Neural cell (in vitro differentiated cells): ENCODE measurements at regions not wholly inside any gene's neighbourhood (a gene's known extent, or its start where the extent isn't known, plus 50 kb on each side); places are given as distances from the start of the nearest gene placed in this dataset.

Source experiments
- H2AFZ ChIP-seq: fragments of 200-600, 300-800 bp; sonication (generic), shearing (Covaris generic); 2 replicates; pipeline ENCODE4 v1.6.0; 2014; ENCODE audit warnings: low read depth, mild to moderate bottlenecking, antibody characterized with exemption, low read length, moderate library complexity
- H3F3A ChIP-seq: fragments of 200-600 bp; shearing (Covaris generic); 2 replicates; pipeline ENCODE4 v1.6.1; 2016; ENCODE audit warnings: mild to moderate bottlenecking, moderate library complexity, mixed read lengths, antibody characterized with exemption, low read length; ENCODE audit not compliant: insufficient read depth, poor library complexity, severe bottlenecking
- H3K27ac ChIP-seq: fragments of 200-600, 300-800 bp; sonication (generic), shearing (Covaris generic); 2 replicates; pipeline ENCODE4 v1.5.1; 2014; ENCODE audit warnings: mild to moderate bottlenecking, low read length, moderate library complexity
- H3K27me3 ChIP-seq: fragments of 300-800, 200-600 bp; sonication (generic), shearing (Covaris generic); 2 replicates; pipeline ENCODE4 v1.6.0; 2014; ENCODE audit warnings: mild to moderate bottlenecking, low read depth, low read length, moderate library complexity; ENCODE audit not compliant: insufficient read depth
- H3K36me3 ChIP-seq: fragments of 300-800, 200-600 bp; sonication (generic), shearing (Covaris generic); 2 replicates; pipeline ENCODE4 v1.5.1; 2014; ENCODE audit warnings: mild to moderate bottlenecking, antibody characterized with exemption, low read length, moderate library complexity; ENCODE audit not compliant: insufficient read depth
- H3K4me2 ChIP-seq: fragments of 300-800, 200-600 bp; sonication (generic), shearing (Covaris generic); 2 replicates; pipeline ENCODE4 v1.6.0; 2014; ENCODE audit warnings: mild to moderate bottlenecking, low read length
- H3K4me3 ChIP-seq: fragments of 300-800, 200-600 bp; sonication (generic), shearing (Covaris generic); 2 replicates; pipeline ENCODE4 v1.5.1; 2014; ENCODE audit warnings: mild to moderate bottlenecking, low read length, moderate library complexity
- H3K79me2 ChIP-seq: fragments of 200-600 bp; shearing (Covaris generic); replicated peaks from 2 replicates; pipeline ENCODE4 v1.6.0; 2014; ENCODE audit warnings: mild to moderate bottlenecking, low read length, moderate library complexity; ENCODE audit not compliant: insufficient read depth
- H3K9ac ChIP-seq: fragments of 300-800, 200-600 bp; sonication (generic), shearing (Covaris generic); 2 replicates; pipeline ENCODE4 v1.6.1; 2016; ENCODE audit warnings: mild to moderate bottlenecking, low read length, mixed read lengths
- H3K9me2 ChIP-seq: fragments of 200-600 bp; shearing (Covaris generic); 2 replicates; pipeline ENCODE4 v1.6.1; 2016; ENCODE audit warnings: mild to moderate bottlenecking, low read length, mixed read lengths; ENCODE audit not compliant: insufficient read depth
- H3K9me3 ChIP-seq: fragments of 200-600, 300-800 bp; sonication (generic), shearing (Covaris generic); 2 replicates; pipeline ENCODE4 v1.6.1; 2016; ENCODE audit warnings: mild to moderate bottlenecking, mixed run types, low read length, moderate library complexity, mixed read lengths
- H4K20me1 ChIP-seq: fragments of 200-600 bp; shearing (Covaris generic); 2 replicates; pipeline ENCODE4 v1.6.1; 2016; ENCODE audit warnings: mild to moderate bottlenecking, mixed run types; ENCODE audit not compliant: insufficient read depth
- EP300 ChIP-seq: fragments of 450-650 bp; conservative IDR thresholded peaks from 2 replicates; pipeline ENCODE4 v1.6.1; 2014; ENCODE audit warnings: antibody characterized with exemption, mild to moderate bottlenecking, moderate library complexity; ENCODE audit not compliant: poor library complexity, severe bottlenecking
- EZH2 ChIP-seq: fragments of 200-600, 300-800 bp; shearing (Covaris generic), sonication (generic); IDR thresholded peaks from 2 replicates; pipeline ENCODE4 v1.6.1; 2014; ENCODE audit warnings: antibody characterized with exemption, low read length, borderline replicate concordance, mild to moderate bottlenecking; ENCODE audit not compliant: insufficient read depth, poor library complexity, severe bottlenecking
- MXI1 ChIP-seq: fragments of 450-650 bp; conservative IDR thresholded peaks from 2 replicates; pipeline ENCODE4 v1.6.1; 2014; ENCODE audit warnings: antibody characterized with exemption, mild to moderate bottlenecking; ENCODE audit not compliant: poor library complexity, severe bottlenecking
- POLR2AphosphoS5 ChIP-seq: IDR thresholded peaks from 2 replicates; pipeline ENCODE4 v1.6.1; 2012
- RAD21 ChIP-seq: fragments of 450-650 bp; conservative IDR thresholded peaks from 2 replicates; pipeline ENCODE4 v1.6.1; 2014; ENCODE audit warnings: antibody characterized with exemption, mild to moderate bottlenecking, moderate library complexity
- SMC3 ChIP-seq: fragments of 450-650 bp; conservative IDR thresholded peaks from 2 replicates; pipeline ENCODE4 v1.6.1; 2014; ENCODE audit warnings: antibody characterized with exemption, mild to moderate bottlenecking, moderate library complexity; ENCODE audit not compliant: poor library complexity
- TAF1 ChIP-seq: IDR thresholded peaks from 2 replicates; pipeline ENCODE4 v1.6.1; 2012; ENCODE audit warnings: low read depth
- TF ChIP-seq, protein P1 (sequence below): IDR thresholded peaks from 2 replicates; pipeline ENCODE4 v1.6.1; 2012; ENCODE audit warnings: borderline replicate concordance
- TF ChIP-seq, protein P2 (sequence below): fragments of 450-650 bp; IDR thresholded peaks from 2 replicates; pipeline ENCODE4 v1.5.1; 2014; ENCODE audit warnings: antibody characterized with exemption, mild to moderate bottlenecking, moderate library complexity; ENCODE audit not compliant: poor library complexity, severe bottlenecking

DNA sequence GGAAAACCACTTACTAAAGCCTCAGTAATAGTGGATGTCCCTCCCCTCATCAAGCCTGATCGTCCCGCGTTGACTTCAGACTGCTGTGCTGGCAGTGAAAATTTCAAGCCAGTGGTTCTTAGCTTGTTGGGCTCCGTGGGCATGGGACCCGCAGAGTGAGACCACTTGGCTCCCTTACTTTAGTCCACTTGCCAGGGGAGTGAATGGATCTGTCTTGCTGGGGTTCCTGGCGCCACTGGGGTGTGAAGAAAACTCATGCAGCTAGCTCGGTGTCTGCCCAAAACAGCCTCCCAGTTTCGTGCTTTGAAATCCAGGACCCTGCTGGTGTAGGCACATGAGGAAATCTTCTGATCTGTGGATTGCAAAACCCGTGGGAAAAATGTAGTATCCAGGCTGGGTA is 480.0 kb upstream of the IZUMO3 start:
- no peaks in the 10 kb centered on the region for H3K36me3 ChIP-seq
- H3K79me2 ChIP-seq: no peaks in the 10 kb centered on the region
- H3K4me2 ChIP-seq: no peak overlapping the region
- H4K20me1 ChIP-seq: no peaks in the 10 kb centered on the region
- H3F3A ChIP-seq: peaks cover 2% of the 10 kb centered on the region
- no peak overlapping the region for H3K4me3 ChIP-seq
- TF ChIP-seq RAD21 (no peak), SMC3 (no peak)
- TF ChIP-seq, protein P1, sequence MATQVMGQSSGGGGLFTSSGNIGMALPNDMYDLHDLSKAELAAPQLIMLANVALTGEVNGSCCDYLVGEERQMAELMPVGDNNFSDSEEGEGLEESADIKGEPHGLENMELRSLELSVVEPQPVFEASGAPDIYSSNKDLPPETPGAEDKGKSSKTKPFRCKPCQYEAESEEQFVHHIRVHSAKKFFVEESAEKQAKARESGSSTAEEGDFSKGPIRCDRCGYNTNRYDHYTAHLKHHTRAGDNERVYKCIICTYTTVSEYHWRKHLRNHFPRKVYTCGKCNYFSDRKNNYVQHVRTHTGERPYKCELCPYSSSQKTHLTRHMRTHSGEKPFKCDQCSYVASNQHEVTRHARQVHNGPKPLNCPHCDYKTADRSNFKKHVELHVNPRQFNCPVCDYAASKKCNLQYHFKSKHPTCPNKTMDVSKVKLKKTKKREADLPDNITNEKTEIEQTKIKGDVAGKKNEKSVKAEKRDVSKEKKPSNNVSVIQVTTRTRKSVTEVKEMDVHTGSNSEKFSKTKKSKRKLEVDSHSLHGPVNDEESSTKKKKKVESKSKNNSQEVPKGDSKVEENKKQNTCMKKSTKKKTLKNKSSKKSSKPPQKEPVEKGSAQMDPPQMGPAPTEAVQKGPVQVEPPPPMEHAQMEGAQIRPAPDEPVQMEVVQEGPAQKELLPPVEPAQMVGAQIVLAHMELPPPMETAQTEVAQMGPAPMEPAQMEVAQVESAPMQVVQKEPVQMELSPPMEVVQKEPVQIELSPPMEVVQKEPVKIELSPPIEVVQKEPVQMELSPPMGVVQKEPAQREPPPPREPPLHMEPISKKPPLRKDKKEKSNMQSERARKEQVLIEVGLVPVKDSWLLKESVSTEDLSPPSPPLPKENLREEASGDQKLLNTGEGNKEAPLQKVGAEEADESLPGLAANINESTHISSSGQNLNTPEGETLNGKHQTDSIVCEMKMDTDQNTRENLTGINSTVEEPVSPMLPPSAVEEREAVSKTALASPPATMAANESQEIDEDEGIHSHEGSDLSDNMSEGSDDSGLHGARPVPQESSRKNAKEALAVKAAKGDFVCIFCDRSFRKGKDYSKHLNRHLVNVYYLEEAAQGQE: no peak
- H3K27me3 ChIP-seq: no peaks in the 10 kb centered on the region
- no peaks in the 10 kb centered on the region for H3K9me2 ChIP-seq
- H3K9ac ChIP-seq: no peak overlapping the region
- H2AFZ ChIP-seq: no peak overlapping the region
- no peak overlapping the region for H3K27ac ChIP-seq
- H3K9me3 ChIP-seq: peaks cover 4% of the 10 kb centered on the region

DNA sequence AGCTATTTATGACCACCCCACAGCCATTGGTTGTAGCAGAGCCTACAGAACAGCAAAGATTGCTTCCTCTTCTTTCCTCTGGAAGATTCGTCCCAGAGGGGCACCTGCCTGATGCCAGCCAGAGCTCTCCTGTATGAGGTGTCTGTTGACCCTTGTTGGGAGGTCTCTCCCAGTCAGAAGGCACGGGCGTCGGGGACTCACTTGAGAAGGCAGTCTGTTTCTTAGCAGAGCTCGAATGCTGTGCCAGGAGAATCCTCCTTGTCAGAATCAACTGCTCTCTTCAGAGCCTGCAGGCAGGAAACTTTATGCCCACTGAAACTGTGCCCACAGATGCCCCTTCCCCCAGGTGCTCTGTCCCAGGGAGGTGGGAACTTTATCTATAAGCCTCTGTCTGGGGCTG is 479.5 kb upstream of the IZUMO3 start:
- TF ChIP-seq, protein P2, sequence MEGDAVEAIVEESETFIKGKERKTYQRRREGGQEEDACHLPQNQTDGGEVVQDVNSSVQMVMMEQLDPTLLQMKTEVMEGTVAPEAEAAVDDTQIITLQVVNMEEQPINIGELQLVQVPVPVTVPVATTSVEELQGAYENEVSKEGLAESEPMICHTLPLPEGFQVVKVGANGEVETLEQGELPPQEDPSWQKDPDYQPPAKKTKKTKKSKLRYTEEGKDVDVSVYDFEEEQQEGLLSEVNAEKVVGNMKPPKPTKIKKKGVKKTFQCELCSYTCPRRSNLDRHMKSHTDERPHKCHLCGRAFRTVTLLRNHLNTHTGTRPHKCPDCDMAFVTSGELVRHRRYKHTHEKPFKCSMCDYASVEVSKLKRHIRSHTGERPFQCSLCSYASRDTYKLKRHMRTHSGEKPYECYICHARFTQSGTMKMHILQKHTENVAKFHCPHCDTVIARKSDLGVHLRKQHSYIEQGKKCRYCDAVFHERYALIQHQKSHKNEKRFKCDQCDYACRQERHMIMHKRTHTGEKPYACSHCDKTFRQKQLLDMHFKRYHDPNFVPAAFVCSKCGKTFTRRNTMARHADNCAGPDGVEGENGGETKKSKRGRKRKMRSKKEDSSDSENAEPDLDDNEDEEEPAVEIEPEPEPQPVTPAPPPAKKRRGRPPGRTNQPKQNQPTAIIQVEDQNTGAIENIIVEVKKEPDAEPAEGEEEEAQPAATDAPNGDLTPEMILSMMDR: no peak
- TF ChIP-seq RAD21 (no peak), TAF1 (no peak), MXI1 (no peak), EZH2 (no peak), POLR2AphosphoS5 (no peak), SMC3 (no peak), EP300 (no peak)
- TF ChIP-seq, protein P1: no peak
- no peaks in the 10 kb centered on the region for H4K20me1 ChIP-seq
- H3K4me2 ChIP-seq: no peak overlapping the region
- H3K27ac ChIP-seq: no peak overlapping the region
- H3K9ac ChIP-seq: no peak overlapping the region
- H3F3A ChIP-seq: peaks cover 2% of the 10 kb centered on the region
- no peaks in the 10 kb centered on the region for H3K36me3 ChIP-seq
- no peaks in the 10 kb centered on the region for H3K79me2 ChIP-seq
- no peaks in the 10 kb centered on the region for H3K27me3 ChIP-seq
- peaks cover 4% of the 10 kb centered on the region for H3K9me3 ChIP-seq
- no peaks in the 10 kb centered on the region for H3K9me2 ChIP-seq
- no peak overlapping the region for H3K4me3 ChIP-seq
- H2AFZ ChIP-seq: no peak overlapping the region
